ENCODE measurements at regions not wholly inside any gene's neighbourhood (a gene's known extent, or its start where the extent isn't known, plus 50 kb on each side); places are given as distances from the start of the nearest gene placed in this dataset.

DNA sequence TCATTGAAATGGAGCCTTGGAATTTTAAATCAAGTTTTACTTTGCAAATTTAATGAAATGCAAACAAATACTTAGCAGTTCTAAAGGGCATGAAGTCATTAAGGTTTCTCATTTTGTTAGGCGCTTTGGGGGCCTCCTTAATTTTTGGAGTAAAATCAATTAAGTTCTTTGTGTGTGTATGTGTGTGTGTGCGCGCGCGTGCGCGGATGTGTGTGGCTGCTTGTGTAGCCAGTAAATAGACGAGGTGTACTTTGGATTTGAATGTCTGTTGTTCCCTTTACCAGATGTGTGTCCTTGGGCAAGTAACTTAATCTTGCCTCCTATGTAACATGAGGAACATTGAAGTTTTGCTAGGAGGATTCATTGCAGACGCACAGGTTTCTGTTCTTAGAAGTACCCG lies 1051.4 kb upstream of the EEF2KMT start:
- Histone ChIP-seq H3K9me3 (ENCODE audit: control insufficient read depth, insufficient read depth, low read length) (peaks cover 9% of the 10 kb centered on the region), H2BK15ac (ENCODE audit: low read depth, low read length) (no peak overlapping the region), H4K8ac (ENCODE audit: low read depth in 2 of 2, low read length in 2 of 2) (no peak overlapping the region), H3K23ac (ENCODE audit: low read depth, low read length) (no peak overlapping the region), H3K9ac (ENCODE audit: low read depth, low read length) (no peak overlapping the region), H3K56ac (ENCODE audit: extremely low read depth, insufficient read depth, low read length) (no peak overlapping the region), H3K27ac (ENCODE audit: insufficient read depth, low read length) (no peak overlapping the region), H2BK5ac (ENCODE audit: low read depth, low read length, poor library complexity, severe bottlenecking) (no peak overlapping the region), H3K27me3 (ENCODE audit: control insufficient read depth, insufficient read depth, low read length) (no peaks in the 10 kb centered on the region), H4K91ac (ENCODE audit: insufficient read depth, low read depth, low read length) (no peak overlapping the region), H3K4me2 (ENCODE audit: low read depth, low read length) (no peak overlapping the region), H2AK9ac (replicated peaks; ENCODE audit: low read depth, low read length, poor library complexity) (no peak overlapping the region), H2BK120ac (ENCODE audit: low read depth, low read length) (no peak overlapping the region), H2BK20ac (ENCODE audit: low read depth, low read length) (no peak overlapping the region), H3K14ac (replicated peaks; ENCODE audit: low read depth, low read length) (no peak overlapping the region), H2AFZ (replicated peaks; ENCODE audit: low read length, poor library complexity) (no peak overlapping the region), H3K9me1 (ENCODE audit: insufficient read depth, low read length) (no peaks in the 10 kb centered on the region), H4K20me1 (ENCODE audit: insufficient read depth, low read length) (no peaks in the 10 kb centered on the region), H3K18ac (ENCODE audit: low read depth, low read length) (no peak overlapping the region), H3K4me1 (ENCODE audit: control insufficient read depth, insufficient read depth, low read length) (no peaks in the 10 kb centered on the region), H3K4ac (ENCODE audit: low read depth, low read length) (no peak overlapping the region), H3K36me3 (ENCODE audit: control insufficient read depth, insufficient read depth, low read length) (no peaks in the 10 kb centered on the region), H4K5ac (ENCODE audit: low read depth, low read length) (no peak overlapping the region), H2AK5ac (ENCODE audit: low read depth, low read length) (no peak overlapping the region), H3K79me1 (ENCODE audit: low read depth in 1 of 2, low read length in 2 of 2) (no peaks in the 10 kb centered on the region), H3K4me3 (ENCODE audit: insufficient read depth, low read depth, low read length) (no peak overlapping the region)
- in situ Hi-C loops (cut with MboI; ENCODE audit: low sequenced_read_pairs) = no loop called here
- intact Hi-C loops (cut with micrococcal nuclease) = no loop called here
- no TSS peak for BruUV-seq (replicated peaks)
- ChIA-PET POLR2A (ENCODE audit: unreplicated experiment) (no interaction called here), CTCF (no interaction called here)
- dilution Hi-C loops (cut with HindIII; ENCODE audit: low sequenced_read_pairs, unreplicated experiment) = no loop called here
- ATAC-seq (ENCODE audit: low read depth) (no peak), DNase-seq (no peak)
- no peak for TF ChIP-seq MAZ (IDR thresholded peaks at IDR 0.05; ENCODE audit: borderline replicate concordance, low read depth, low read length)
- no peak for TF ChIP-seq MXI1 (IDR thresholded peaks at IDR 0.05; ENCODE audit: borderline replicate concordance, low read depth, low read length)
- TF ChIP-seq, protein P1, sequence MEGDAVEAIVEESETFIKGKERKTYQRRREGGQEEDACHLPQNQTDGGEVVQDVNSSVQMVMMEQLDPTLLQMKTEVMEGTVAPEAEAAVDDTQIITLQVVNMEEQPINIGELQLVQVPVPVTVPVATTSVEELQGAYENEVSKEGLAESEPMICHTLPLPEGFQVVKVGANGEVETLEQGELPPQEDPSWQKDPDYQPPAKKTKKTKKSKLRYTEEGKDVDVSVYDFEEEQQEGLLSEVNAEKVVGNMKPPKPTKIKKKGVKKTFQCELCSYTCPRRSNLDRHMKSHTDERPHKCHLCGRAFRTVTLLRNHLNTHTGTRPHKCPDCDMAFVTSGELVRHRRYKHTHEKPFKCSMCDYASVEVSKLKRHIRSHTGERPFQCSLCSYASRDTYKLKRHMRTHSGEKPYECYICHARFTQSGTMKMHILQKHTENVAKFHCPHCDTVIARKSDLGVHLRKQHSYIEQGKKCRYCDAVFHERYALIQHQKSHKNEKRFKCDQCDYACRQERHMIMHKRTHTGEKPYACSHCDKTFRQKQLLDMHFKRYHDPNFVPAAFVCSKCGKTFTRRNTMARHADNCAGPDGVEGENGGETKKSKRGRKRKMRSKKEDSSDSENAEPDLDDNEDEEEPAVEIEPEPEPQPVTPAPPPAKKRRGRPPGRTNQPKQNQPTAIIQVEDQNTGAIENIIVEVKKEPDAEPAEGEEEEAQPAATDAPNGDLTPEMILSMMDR (conservative IDR thresholded peaks at IDR 0.05; ENCODE audit: low read depth, low read length) = no peak
- no peak for TF ChIP-seq RCOR1 (IDR thresholded peaks at IDR 0.05; ENCODE audit: insufficient replicate concordance, low read length)
- TF ChIP-seq RAD21 (IDR thresholded peaks at IDR 0.05; ENCODE audit: low read length) = no peak
- no peak for TF ChIP-seq RFX5 (IDR thresholded peaks at IDR 0.05; ENCODE audit: low read depth, low read length)
- TF ChIP-seq CHD1 (IDR thresholded peaks at IDR 0.05; ENCODE audit: low read depth, low read length) = no peak
- TF ChIP-seq NFE2L2 (IDR thresholded peaks at IDR 0.05; ENCODE audit: low read depth, low read length) = no peak
- TF ChIP-seq SMC3 (IDR thresholded peaks at IDR 0.05; ENCODE audit: low read depth, low read length) = no peak
- no peak for TF ChIP-seq POLR2A (IDR thresholded peaks at IDR 0.05; ENCODE audit: low read depth, low read length)
- TF ChIP-seq BHLHE40 (IDR thresholded peaks at IDR 0.05; ENCODE audit: low read depth, low read length) = no peak
- no peak for TF ChIP-seq CEBPB (IDR thresholded peaks at IDR 0.05; ENCODE audit: low read depth, low read length)
- TF ChIP-seq MAFK (IDR thresholded peaks at IDR 0.05; ENCODE audit: low read depth, low read length) = no peak
- TF ChIP-seq, protein P2, sequence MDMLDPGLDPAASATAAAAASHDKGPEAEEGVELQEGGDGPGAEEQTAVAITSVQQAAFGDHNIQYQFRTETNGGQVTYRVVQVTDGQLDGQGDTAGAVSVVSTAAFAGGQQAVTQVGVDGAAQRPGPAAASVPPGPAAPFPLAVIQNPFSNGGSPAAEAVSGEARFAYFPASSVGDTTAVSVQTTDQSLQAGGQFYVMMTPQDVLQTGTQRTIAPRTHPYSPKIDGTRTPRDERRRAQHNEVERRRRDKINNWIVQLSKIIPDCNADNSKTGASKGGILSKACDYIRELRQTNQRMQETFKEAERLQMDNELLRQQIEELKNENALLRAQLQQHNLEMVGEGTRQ (IDR thresholded peaks at IDR 0.05; ENCODE audit: low read depth, low read length) = no peak
- TF ChIP-seq FOS (IDR thresholded peaks at IDR 0.05; ENCODE audit: low read depth, low read length) = no peak
- TF ChIP-seq, protein P3, sequence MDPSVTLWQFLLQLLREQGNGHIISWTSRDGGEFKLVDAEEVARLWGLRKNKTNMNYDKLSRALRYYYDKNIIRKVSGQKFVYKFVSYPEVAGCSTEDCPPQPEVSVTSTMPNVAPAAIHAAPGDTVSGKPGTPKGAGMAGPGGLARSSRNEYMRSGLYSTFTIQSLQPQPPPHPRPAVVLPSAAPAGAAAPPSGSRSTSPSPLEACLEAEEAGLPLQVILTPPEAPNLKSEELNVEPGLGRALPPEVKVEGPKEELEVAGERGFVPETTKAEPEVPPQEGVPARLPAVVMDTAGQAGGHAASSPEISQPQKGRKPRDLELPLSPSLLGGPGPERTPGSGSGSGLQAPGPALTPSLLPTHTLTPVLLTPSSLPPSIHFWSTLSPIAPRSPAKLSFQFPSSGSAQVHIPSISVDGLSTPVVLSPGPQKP (IDR thresholded peaks at IDR 0.05; ENCODE audit: borderline replicate concordance, low read depth, low read length) = no peak
- WGBS, 2 experiments (ENCODE audit: extremely low coverage in 2 of 2, insufficient read length in 1 of 2) = 67% methylated on average over 3 of the region's 10 CpGs; no CpG with 5 or more reads in 1 of the 2 experiments
